Suprapubic skin (tissue), 4 donors: ENCODE measurements at regions not wholly inside any gene's neighbourhood (a gene's known extent, or its start where the extent isn't known, plus 50 kb on each side); places are given as distances from the start of the nearest gene placed in this dataset.

Experiments
- DNase-seq, 2 donors: peaks; one replicate each; pipeline ENCODE4 v3.0.0-alpha.2; 2019; ENCODE audit warnings: low spot score in 2 of 2
- H3K27ac ChIP-seq: fragments of 200-600 bp; sonication (generic); one replicate; pipeline ENCODE4 v1.5.1; 2019
- H3K27me3 ChIP-seq: fragments of 200-600 bp; sonication (generic); one replicate; pipeline ENCODE4 v1.5.1; 2019
- H3K36me3 ChIP-seq: fragments of 200-600 bp; sonication (generic); one replicate; pipeline ENCODE4 v1.5.1; 2019
- H3K4me1 ChIP-seq: fragments of 200-600 bp; sonication (generic); one replicate; pipeline ENCODE4 v1.5.1; 2019
- H3K4me3 ChIP-seq: fragments of 200-600 bp; sonication (generic); one replicate; pipeline ENCODE4 v1.5.1; 2019; ENCODE audit warnings: mild to moderate bottlenecking
- H3K9me3 ChIP-seq: fragments of 200-600 bp; sonication (generic); one replicate; pipeline ENCODE4 v1.5.1; 2019
- EP300 ChIP-seq: sonication (generic); formaldehyde crosslinking; IDR thresholded peaks from one replicate; pipeline ENCODE4 v1.6.1; 2017; ENCODE audit warnings: antibody characterized with exemption
- POLR2A ChIP-seq, 2 donors: fragments of 450-650 bp; IDR thresholded peaks; one replicate each; pipeline ENCODE4 v1.6.1; 2017; ENCODE audit warnings: antibody characterized with exemption in 2 of 2, mild to moderate bottlenecking in 2 of 2, moderate library complexity in 2 of 2
- POLR2AphosphoS5 ChIP-seq, 3 donors: sonication (generic); formaldehyde crosslinking; IDR thresholded peaks; one replicate each; pipeline ENCODE4 v1.6.1; 2017; ENCODE audit warnings: antibody characterized with exemption in 3 of 3
- WGBS: methylation state at CpG from one replicate; pipeline ENCODE4 v1.1.5; 2018; 5-methylcytosine and 5-hydroxymethylcytosine counted together
- TF ChIP-seq, protein P1 (sequence below), 2 donors: fragments of 200-600 bp in 1 of 2; fragments of 450-650 bp in 1 of 2; sonication (generic) in 1 of 2; IDR thresholded peaks; one replicate each; pipeline ENCODE4 v1.5.1; 2016 to 2019; ENCODE audit warnings: antibody characterized with exemption in 2 of 2, mild to moderate bottlenecking in 1 of 2, moderate library complexity in 1 of 2

DNA sequence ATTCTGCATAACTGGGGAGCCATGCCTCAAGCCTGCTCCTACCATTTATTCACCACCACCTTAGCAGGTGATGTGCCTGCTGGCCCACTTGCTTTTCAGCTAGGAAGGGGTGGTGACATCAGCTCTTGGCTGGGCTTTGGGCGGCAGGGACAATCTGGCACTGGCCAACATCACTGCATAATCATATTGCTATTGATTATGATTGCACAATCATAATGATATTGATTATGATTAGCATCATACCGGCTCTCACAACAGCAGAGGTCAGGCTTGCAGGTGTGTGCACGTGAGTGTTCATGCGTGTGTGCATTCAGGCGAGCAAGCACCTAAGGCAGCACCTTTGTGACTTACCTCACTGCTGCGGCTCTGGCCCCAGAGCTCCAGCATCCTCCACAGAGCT lies 273.8 kb downstream of the AJAP1 start:
- Histone ChIP-seq H3K4me3 (no peak overlapping the region), H3K27me3 (peaks cover 7% of the 10 kb centered on the region), H3K36me3 (no peaks in the 10 kb centered on the region), H3K9me3 (no peaks in the 10 kb centered on the region), H3K4me1 (no peaks in the 10 kb centered on the region), H3K27ac (no peak overlapping the region)
- WGBS = 63% methylated on average over 2 of the region's 6 CpGs
- TF ChIP-seq POLR2A (IDR thresholded peaks at IDR 0.05) (no peak), POLR2AphosphoS5 (IDR thresholded peaks at IDR 0.05) (no peak), EP300 (no peak)
- TF ChIP-seq, protein P1, sequence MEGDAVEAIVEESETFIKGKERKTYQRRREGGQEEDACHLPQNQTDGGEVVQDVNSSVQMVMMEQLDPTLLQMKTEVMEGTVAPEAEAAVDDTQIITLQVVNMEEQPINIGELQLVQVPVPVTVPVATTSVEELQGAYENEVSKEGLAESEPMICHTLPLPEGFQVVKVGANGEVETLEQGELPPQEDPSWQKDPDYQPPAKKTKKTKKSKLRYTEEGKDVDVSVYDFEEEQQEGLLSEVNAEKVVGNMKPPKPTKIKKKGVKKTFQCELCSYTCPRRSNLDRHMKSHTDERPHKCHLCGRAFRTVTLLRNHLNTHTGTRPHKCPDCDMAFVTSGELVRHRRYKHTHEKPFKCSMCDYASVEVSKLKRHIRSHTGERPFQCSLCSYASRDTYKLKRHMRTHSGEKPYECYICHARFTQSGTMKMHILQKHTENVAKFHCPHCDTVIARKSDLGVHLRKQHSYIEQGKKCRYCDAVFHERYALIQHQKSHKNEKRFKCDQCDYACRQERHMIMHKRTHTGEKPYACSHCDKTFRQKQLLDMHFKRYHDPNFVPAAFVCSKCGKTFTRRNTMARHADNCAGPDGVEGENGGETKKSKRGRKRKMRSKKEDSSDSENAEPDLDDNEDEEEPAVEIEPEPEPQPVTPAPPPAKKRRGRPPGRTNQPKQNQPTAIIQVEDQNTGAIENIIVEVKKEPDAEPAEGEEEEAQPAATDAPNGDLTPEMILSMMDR (IDR thresholded peaks at IDR 0.05) = no peak
- no peak for DNase-seq

DNA sequence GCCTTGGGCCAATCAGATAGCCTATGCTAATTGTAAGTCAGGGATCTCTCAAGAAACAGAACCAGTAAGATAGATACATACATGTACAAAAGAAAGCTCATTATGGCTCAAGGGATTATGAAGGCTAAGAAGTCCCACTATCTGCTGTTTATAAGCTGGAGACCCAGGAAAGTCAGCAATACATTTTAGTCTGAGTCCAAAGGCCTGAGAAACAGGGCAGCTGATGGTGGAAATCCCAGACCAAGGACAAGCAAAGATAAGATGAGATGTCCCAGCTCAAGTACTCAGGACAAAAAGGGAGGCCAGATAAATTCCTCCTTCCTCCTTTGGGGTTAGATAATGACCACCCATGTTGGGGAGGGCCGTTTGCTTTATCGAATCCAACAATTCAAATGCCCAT lies 269.9 kb downstream of the AJAP1 start:
- Histone ChIP-seq H3K4me1 (no peaks in the 10 kb centered on the region), H3K27ac (no peak overlapping the region), H3K9me3 (no peaks in the 10 kb centered on the region), H3K4me3 (no peak overlapping the region), H3K27me3 (peaks cover 6% of the 10 kb centered on the region), H3K36me3 (no peaks in the 10 kb centered on the region)
- no peak for DNase-seq
- TF ChIP-seq EP300 = no peak
- no peak for TF ChIP-seq POLR2AphosphoS5 (IDR thresholded peaks at IDR 0.05)
- no peak for TF ChIP-seq POLR2A (IDR thresholded peaks at IDR 0.05)
- TF ChIP-seq, protein P1 (IDR thresholded peaks at IDR 0.05) = no peak
- 75% methylated on average over 2 of the region's 2 CpGs for WGBS

DNA sequence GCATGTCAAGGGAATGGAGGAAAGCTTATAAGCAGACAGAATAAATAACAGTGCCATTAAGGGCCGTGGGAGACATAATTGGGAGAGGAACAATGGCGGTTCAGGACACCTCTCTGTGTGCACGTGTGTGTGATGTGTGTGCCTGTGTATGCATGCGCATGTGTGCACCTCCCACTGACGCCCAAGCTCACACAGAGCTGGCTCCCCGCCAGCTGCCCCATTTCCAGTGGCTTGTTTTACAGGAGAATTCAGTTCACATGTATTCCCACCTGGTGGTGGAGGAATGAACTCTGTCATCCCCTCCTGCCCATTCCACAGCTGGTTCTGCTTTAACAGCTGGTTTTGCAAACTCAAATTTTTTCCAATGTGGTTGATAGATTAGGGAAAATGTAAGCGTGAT lies 262.2 kb downstream of the AJAP1 start:
- H3K9me3 ChIP-seq = no peaks in the 10 kb centered on the region
- no peak overlapping the region for H3K4me3 ChIP-seq
- TF ChIP-seq POLR2AphosphoS5 (IDR thresholded peaks at IDR 0.05) = no peak
- no peak for TF ChIP-seq POLR2A (IDR thresholded peaks at IDR 0.05)
- TF ChIP-seq EP300 = no peak
- TF ChIP-seq, protein P1 (IDR thresholded peaks at IDR 0.05) = no peak

DNA sequence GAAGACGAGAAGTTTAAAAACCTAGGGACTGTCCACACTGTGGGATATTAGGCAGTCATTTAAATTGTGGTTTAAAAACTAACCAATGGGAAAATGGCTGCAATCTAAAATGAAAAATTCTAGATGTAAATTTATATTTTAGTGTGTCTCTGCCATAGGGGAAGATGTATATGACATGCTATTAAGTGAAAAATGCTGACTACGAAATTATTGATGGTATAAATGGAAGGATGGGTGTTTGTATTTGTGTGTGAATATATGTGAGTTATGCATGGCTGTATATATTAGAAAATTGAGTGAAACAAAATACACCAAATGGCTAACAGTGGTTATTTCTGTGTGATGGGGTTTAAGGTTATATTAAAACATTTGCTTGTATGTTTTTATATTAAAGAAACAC lies 260.7 kb downstream of the AJAP1 start:
- Histone ChIP-seq H3K36me3 (no peaks in the 10 kb centered on the region), H3K9me3 (no peaks in the 10 kb centered on the region), H3K27me3 (peaks cover 3% of the 10 kb centered on the region), H3K4me1 (no peaks in the 10 kb centered on the region), H3K27ac (no peak overlapping the region), H3K4me3 (no peak overlapping the region)
- 89% methylated on average over 2 of the region's 2 CpGs for WGBS
- DNase-seq = no peak
- TF ChIP-seq, protein P1 (IDR thresholded peaks at IDR 0.05) = no peak
- TF ChIP-seq POLR2A (IDR thresholded peaks at IDR 0.05) (no peak), EP300 (no peak), POLR2AphosphoS5 (IDR thresholded peaks at IDR 0.05) (no peak)

More for the DNA sequence above, 262.2 kb downstream of the AJAP1 start:
- WGBS = 43% methylated on average over 7 of the region's 7 CpGs
- DNase-seq = no peak
- Histone ChIP-seq H3K4me1 (no peaks in the 10 kb centered on the region), H3K36me3 (no peaks in the 10 kb centered on the region), H3K27ac (no peak overlapping the region), H3K27me3 (peaks cover 3% of the 10 kb centered on the region)

DNA sequence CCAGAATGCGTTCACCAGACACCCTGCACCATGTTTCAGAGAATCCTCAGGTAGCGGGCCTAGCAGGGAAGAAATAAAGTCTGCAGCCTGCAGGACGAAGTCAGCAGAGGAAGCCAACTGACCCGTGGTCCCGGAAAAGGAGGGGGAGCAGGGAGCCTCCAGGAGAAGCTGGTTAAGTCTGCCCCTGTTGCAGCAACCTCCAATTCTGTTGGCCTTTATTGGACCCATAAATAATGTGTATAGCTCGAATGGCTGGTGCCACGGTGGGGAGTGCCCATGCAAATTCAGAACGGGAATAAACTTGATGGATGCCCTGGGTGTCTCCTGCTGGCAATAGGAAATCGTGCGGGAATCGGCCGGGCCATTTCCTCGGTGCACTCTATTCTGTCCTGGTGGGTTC lies 254.1 kb downstream of the AJAP1 start:
- Histone ChIP-seq H3K4me1 (no peaks in the 10 kb centered on the region), H3K4me3 (no peak overlapping the region), H3K9me3 (no peaks in the 10 kb centered on the region), H3K27me3 (no peaks in the 10 kb centered on the region), H3K27ac (no peak overlapping the region), H3K36me3 (no peaks in the 10 kb centered on the region)
- no peak for DNase-seq
- 79% methylated on average over 13 of the region's 13 CpGs for WGBS
- TF ChIP-seq, protein P1 (IDR thresholded peaks at IDR 0.05) = no peak
- no peak for TF ChIP-seq EP300
- TF ChIP-seq POLR2AphosphoS5 (IDR thresholded peaks at IDR 0.05) = no peak
- no peak for TF ChIP-seq POLR2A (IDR thresholded peaks at IDR 0.05)
